Endometrial microvascular endothelial cells (primary cell): ENCODE measurements at regions not wholly inside any gene's neighbourhood (a gene's known extent, or its start where the extent isn't known, plus 50 kb on each side); places are given as distances from the start of the nearest gene placed in this dataset.

Source experiments
- in situ Hi-C: cut with HindIII; loops from 2 replicates; pipeline ENCODE4 v1.10.0; 2017; ENCODE audit warnings: low sequenced_read_pairs, low pct_unique_long_range_greater_than_20kb; ENCODE audit errors: inconsistent ontology term

DNA sequence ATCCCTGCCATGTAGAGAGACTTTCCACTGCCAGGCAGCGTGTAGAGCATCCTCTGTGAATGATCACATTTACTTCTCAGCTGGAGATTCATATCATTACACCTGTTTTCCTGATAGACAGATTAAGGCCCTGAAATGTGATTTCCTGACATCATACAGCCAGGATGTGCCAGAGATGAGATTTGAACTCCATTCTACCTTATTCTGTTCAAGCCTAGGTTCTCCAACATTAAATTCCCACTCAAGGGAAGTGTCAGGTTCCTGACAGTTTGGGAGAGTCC, 482.1 kb downstream of the RPS24 start:
- in situ Hi-C loops: no loop called here

DNA sequence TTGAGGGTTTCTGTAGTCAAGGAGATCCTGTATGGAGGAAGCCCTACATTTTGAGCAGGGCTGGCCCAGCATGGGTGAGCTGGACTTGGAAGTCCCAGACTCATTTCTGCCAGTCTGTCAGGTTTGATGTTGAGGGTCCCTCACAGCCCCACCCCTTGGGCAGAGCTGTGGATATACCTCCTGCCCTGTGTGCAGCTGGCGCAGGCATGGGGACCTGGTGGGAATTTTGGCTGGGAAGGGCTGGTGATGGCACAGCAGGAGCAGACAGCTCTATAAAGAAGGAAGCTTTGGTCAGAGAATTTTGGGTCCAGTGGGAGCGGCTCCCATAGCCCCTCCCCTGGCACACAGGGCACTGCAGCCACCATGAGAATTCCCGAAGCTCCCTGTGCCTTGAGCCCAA, 482.6 kb downstream of the RPS24 start:
- in situ Hi-C loops: no loop called here

DNA sequence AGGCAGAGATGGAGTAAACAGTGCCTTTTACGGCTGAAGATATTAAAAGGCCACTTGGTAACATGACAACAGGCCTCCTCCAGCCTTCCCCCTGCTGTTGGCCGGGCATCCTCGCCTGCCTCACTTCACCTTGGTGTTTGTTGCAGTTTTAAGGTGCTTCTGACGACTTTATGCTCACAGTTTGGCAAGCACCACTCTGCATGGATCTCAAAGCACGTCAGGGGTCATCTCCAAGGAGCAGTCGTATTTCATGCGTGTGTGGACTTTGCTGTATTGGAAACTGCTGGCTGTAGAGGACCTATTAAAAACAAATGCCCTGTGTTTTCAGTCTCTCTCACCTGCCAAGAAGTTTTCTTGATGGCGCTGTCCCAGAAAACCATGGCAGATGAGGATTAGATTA, 483.1 kb downstream of the RPS24 start:
- in situ Hi-C loops: no loop called here

DNA sequence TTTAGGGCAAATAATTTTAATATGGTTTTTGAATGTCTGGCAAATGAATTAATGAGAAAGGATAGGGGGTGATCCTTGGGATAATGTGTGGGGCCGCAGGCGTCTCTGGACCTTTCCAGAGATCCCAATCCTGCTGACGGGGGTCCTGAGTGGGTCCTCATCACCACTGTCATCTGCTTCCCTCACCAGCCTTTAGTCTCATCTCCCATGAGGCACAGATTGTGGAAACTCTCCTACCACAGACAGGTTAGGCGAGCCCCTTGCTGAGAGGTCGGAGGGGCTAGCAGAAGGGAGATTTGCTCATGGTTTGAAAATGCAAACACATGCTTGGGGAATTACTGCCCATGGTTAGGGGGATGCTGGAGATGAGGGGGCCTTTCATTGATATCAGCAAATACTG, 484.6 kb downstream of the RPS24 start:
- in situ Hi-C loops: no loop called here

DNA sequence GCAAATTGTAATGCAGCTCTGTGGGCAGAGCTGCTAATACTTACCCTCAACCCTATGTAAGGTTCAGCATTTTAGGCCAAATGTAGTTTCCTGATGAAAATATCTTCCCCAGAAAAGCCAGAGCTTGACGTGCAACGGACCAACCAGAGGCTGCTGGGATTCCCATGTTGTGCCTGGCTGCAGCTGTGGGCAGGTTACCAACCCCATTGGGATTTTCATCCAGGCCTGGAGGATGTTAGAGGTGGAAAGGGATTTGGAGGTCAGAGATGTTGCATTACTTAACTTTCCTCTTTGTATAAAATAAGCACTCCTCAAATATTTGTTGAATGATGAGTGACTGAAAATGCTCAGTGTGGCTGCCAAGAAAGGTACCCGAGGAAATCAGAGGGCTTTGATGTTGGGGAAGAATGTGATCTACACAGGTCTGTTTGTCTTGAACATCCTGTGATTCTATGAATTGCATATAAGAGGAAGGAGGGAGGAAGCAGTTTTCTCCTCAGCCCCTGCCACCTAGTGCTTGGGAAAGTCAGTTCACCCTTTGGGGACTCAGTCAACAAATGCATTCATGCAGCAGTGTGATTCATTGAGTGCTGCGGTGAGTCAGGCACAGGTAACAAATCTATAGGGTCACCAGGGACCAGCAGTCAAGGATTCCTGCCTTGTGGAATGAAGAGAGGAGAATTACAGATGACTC, 487.2 kb downstream of the RPS24 start:
- in situ Hi-C loops: no loop called here

DNA sequence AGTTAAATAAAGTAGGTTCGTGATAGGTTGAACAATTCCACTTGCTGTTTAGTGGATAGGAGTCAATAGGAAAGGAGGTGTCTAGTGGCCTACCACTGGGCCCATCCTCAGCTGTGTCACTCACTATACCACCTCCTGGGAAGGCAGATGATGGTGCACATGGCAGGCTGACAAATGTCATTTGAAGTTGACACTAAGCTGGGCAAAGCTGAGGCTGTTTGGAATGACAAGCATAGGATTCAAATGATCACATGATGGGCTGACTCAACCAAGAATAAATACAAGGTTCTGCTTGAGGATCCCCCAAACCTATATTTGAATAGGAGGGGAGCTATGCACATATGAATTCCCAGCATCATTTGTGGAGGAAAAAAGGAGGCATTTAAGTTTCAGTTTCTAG, 489.8 kb downstream of the RPS24 start:
- in situ Hi-C loops: no loop called here

DNA sequence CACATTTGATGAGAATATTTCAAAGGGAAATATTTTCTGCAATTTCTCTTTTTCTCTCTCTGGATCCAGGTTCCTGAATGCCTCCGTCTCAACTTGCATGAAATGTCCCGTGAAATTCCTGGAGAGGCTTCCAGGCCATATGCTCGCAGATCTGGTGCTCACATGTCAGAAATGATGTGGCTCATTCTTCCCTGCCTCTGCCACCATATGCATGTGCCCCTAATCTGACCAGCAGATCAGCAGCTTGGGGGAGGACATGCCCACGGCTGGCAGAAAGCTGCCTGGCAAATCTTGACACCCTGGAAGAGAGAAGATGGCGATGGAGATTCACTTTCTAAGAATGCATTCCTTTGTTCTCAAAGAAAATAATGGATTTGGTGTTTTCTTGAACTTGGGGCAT, 490.7 kb downstream of the RPS24 start:
- in situ Hi-C loops: no loop called here

DNA sequence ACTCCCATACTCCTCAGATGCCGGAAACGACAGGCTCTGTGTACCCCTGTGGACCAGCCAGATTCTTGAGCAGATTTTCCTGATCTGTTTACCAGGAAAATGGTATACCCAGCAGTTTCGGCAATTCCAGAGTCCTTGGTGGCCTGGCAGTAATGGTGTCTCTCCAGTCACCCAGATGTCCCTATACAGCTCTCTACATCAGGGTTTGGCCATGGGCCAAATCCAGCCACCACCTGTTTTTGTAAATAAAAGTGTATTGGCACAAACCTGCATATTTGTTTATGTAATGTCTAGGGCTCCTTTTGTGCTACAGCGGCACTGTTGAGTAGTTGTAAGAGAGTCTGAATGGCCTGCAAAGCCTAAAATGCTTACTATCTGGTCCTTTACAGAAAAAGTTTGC, 491.3 kb downstream of the RPS24 start:
- in situ Hi-C loops: no loop called here

DNA sequence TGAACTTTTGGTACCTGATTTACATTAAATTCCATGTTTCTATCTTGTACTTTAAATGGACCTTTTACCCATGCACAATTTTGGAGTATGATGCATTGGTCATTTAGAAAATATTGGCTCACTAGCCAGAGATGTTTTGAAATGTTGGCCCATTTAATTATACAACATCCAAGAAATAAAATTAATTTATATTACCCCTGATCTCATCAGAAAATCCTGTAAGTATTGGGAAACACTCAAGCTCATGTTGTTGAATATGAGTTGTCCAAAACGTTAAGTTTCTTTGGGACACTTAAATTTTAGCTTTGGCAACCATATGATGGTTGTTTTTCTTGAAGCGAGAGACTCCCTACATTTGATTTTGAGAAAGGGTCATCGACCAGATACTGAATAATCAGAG, 492.7 kb downstream of the RPS24 start:
- in situ Hi-C loops: no loop called here

DNA sequence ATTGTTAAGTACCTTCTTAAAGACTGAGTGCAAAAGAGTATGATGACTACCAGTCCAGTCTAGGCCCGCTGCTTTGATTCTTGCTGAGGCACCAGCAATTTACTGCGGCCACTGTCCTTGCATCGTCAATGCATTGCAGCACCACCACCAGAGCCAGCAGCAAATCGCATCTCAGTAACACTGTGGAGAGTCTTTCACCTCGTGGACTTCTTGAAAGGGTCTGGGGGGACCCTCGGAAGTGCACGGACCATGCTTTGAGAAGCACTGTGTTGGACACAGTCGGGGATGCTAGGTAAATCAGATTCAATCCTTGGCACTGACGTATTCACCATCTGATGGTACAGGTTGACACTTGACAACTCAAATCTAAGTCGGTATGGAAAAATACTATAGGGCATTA, 493.6 kb downstream of the RPS24 start:
- in situ Hi-C loops: no loop called here

DNA sequence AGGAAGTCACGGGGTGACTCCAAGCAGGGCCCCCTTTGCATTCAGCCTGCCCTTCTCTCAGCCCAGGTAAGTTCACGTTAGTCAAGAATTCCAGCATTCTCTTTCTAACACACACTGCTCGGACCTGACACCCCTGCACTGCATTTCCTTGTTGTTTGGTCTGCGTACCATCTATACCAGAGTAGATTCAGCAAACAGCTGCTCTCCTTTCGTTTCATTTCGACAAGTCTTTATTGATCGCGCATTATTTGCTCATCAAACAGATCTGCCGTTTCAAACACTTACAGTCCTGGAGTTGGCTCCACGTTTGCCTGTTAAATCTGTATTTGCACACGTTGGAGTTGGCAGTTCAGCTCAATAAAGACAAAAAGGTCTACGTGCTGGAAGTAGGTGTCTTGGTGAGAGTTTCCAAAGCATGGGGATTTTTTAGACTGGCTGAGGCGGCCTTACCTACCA, 495.1 kb downstream of the RPS24 start:
- in situ Hi-C loops: no loop called here

DNA sequence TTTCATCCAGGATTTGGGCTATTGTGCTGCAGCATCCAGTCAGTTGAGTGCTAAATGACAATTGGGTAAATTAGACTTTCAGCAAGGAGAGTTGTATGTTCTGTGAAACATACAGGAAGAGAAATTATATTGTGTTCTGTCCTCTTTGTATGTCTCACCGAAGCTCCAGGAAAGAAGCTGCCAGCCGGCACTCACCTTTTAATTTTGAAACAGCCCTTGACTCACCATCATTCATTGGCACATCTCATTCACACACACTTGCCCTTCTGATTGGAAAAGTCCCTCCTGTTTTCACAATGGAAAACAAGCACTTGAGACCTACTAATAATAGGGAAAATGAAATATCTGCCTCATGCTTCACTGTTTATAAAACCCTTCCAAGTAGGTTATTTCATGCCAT, 495.6 kb downstream of the RPS24 start:
- in situ Hi-C loops: no loop called here

DNA sequence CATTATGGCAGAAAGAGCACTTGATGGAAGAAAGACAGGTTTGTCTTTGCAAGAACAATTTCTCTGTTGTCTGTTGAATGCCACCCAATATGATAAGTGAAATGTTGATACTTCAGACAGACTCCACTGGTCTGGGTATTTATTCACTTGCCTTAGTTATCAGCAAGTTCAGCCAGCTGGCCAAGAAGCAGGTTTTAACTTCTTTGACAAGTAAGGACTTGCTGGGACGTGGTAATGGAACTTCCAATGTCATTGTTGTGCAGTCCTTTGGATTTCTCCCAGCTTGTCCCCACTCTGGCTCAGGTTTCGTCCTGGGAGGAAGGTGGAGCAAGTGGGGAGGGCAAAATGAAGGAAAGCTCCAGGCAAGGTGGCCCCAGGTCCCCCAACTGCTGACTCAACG, 497.4 kb downstream of the RPS24 start:
- in situ Hi-C loops: no loop called here

DNA sequence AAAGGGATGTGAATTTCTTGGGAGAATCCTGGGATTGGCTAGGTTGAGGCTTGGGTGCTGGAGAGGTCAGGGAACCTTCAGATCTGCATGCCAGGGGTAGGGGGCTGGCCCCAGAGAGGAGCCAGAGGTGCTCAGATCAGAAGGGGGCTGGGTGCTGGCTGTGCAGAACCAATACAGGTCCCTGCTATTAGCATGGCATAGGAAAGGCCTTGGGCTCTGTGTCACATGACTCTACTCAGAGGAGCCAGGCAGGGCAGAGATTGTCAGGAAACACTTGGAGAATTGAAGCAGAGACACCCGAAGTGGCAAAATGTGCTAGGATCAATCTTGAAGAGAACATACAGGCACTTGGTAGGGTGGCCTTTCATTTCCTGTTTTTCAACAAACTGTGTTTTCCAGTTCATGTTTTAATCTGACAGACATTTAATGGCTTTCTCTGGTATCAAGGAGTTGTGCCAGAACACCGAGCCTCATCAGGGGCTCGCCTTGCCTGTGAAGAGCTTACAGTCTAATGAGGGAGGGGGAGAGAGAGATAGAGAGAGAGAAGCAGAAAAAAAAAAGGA, 498.9 kb downstream of the RPS24 start:
- in situ Hi-C loops: no loop called here

DNA sequence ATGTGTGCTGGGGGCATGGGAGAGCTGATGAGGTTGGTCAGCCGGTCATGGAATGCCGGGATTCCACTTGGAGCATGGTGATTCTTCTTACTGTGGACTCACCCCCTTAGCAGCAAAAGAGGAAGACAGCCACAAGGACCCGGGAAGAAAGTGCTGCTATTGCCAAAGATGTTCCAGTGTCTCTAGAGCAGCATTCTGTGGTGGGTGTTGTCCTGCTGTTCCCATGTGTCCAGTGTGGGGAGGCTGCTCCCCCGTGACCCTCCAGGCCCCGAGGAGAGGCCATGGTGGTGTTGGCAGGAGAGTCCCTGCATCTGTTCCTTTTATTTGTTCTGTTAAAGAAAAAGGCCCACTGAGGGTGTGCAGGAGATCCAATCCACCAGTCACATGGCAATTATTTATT, 499.4 kb downstream of the RPS24 start:
- in situ Hi-C loops: no loop called here

DNA sequence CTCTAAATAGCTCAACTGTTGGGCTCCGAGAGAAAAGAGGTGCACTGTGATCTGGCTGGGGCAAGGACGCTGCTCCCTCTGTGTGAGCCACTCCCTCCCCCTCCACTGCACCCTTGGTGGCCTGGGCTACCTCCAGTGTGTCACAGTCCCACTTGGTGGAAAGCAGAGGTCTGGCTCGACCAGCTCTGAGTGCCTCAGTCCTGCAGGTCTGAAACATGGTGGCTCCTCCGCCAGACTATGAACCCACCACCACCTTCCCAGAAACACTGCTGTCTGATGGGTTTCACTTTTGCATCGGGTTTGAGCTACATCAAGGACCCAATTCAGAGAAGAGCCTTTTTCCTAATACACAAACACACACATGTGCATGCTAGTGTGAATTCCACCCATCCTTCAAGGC, 500.1 kb downstream of the RPS24 start:
- in situ Hi-C loops: no loop called here

DNA sequence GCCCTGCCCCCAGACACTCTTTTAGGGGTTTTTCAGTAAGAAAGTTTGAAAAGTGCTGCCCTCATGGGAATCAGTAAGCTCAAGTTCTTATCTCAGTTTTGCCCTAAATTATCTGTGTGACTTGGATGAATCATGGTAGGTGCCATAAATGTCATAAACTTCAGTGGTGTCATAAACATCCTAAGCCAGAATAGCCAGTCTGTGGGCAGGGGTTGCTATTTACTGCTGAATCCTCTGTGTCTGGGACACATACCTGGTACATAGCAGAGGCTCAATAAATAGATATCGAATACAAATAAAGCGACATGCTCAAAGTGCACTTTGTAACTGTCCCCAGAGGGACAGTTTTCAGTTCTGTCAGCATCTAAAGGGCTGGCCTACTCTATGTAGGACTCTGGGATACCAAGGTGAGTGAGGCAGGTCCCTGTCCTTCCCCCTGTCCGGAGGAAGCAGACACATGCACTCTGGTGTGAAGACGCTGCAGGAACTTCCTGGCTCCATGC, 502.1 kb downstream of the RPS24 start:
- in situ Hi-C loops: no loop called here

DNA sequence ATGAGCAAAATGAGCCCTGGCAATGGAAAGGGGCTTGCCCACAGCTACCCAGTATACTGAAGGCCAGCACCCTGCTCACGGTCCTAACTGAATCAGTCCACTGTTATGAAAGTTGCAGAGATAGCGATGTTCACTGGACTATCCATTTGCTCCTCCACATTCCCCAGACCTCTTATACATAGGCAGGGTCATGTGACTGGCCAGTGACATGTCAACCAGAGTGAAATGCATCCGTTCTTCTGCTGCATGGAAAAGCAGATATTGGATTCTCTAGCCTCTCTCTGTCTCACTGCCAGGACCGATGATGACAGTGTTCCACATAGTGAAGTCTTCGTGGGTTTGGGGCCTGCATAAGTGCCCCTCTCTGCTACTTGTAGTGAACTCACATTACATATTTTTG, 503.4 kb downstream of the RPS24 start:
- in situ Hi-C loops: no loop called here

DNA sequence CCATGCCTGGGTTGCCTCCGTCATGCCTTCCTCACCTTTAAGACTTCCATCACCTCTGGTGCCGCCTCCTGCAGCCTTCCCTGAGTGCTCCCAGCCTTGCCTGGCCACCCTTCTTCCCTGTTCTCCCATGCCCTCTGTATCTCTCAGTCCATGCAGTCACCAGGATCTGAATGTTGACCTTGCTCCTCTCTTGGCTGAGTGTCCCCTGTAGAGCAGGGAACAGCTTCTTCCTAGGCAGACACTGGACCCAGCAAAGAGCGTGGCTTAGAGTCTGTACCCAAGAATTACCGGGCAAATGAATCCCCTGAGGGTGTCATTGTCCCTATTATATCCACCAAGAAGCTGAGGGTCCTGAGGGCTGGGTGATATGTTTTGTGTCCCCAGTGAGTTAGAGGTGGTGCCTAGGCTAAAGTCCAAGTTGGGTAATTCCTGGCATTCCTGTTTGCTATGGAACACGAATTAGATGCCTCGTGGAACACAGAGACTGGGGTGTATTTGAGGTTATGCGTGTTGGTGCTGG, 505.6 kb downstream of the RPS24 start:
- in situ Hi-C loops: no loop called here

DNA sequence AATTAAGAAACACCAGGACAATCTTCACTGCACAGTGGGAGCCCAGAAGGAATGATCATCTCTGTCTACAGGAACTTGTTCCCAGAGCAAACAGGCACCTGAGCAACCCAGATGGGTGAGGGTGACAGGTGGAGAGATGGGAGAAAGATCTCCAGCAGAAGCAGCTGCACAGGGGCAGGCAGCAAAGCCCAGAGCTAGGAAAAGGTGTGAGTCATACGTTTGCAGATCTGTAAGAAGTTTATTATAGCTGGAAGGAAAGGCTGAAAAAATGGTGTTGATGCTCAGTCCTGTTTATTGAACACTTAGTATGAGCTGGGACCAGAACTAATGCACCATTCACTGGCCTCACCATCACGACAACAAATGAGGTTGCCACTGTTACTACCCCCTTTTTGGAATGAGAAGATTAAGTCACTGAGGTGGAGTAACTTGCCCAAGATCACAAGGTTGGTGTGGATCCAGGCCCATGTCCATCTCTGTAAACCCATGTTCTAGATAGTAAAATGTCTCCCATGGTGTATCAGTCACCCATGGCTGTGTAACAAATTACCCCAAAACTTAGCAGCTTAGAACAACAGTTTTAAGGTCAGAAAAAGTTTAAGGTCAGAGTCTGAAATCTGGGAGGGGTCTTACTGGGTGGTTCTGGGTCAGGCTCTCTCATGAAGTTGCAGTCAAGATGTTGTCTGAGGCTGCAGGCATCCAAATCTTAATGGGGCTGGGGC, 506.9 kb downstream of the RPS24 start:
- in situ Hi-C loops: no loop called here
